Colonic mucosa (tissue), 4 donors: ENCODE measurements at regions not wholly inside any gene's neighbourhood (a gene's known extent, or its start where the extent isn't known, plus 50 kb on each side); places are given as distances from the start of the nearest gene placed in this dataset.

Source experiments
- DNase-seq: peaks from one replicate; pipeline ENCODE4 v3.0.0-alpha.2; 2020
- H3K27ac ChIP-seq: fragments of 200-600 bp; one replicate; pipeline ENCODE4 v1.8.0; 2021
- H3K27me3 ChIP-seq: fragments of 200-600 bp; one replicate; pipeline ENCODE4 v1.8.0; 2021
- H3K36me3 ChIP-seq: fragments of 200-600 bp; one replicate; pipeline ENCODE4 v1.8.0; 2021
- H3K4me1 ChIP-seq: fragments of 200-600 bp; one replicate; pipeline ENCODE4 v1.8.0; 2021; ENCODE audit warnings: mild to moderate bottlenecking
- H3K4me3 ChIP-seq: fragments of 200-600 bp; one replicate; pipeline ENCODE4 v1.8.0; 2021
- H3K9ac ChIP-seq, 2 donors: one replicate each; pipeline ENCODE4 v1.7.0; 2013; ENCODE audit warnings: control low read depth in 2 of 2, low read depth in 2 of 2, low read length in 2 of 2
- H3K9me3 ChIP-seq: fragments of 200-600 bp; one replicate; pipeline ENCODE4 v1.8.0; 2021
- CTCF ChIP-seq: fragments of 200-600 bp; IDR thresholded peaks from one replicate; pipeline ENCODE4 v1.8.0; 2022; ENCODE audit warnings: antibody characterized with exemption, mild to moderate bottlenecking
- intact Hi-C: fragments of 100-400 bp; cut with DNase I; formaldehyde crosslinking; loops from one replicate; pipeline ENCODE4 v1.14.1; 2022
- donor health status: healthy.
- donor health status: DM: no; HTN: no; CAD: no.
- donor health status: DM: no; HTN: no; CAD: no.

GRCh38 chr1:200345520-200345919 is 64.3 kb downstream of the ZNF281 start:
- no peak for TF ChIP-seq CTCF
- no peaks in the 10 kb centered on the region for H3K27me3 ChIP-seq
- intact Hi-C loops, result no loop called here
- no peak overlapping the region for H3K27ac ChIP-seq
- H3K36me3 ChIP-seq, result no peaks in the 10 kb centered on the region
- H3K9ac ChIP-seq, result no peak overlapping the region
- H3K4me1 ChIP-seq, result no peaks in the 10 kb centered on the region
- H3K9me3 ChIP-seq, result no peaks in the 10 kb centered on the region
- DNase-seq, result no peak
- no peak overlapping the region for H3K4me3 ChIP-seq

- no peaks in the 10 kb centered on the region for H3K36me3 ChIP-seq
- no peaks in the 10 kb centered on the region for H3K9me3 ChIP-seq
- no peak overlapping the region for H3K9ac ChIP-seq
- no peak overlapping the region for H3K4me3 ChIP-seq
- no peak overlapping the region for H3K27ac ChIP-seq
- no peaks in the 10 kb centered on the region for H3K27me3 ChIP-seq
- intact Hi-C loops, result no loop called here
- no peak for DNase-seq
- TF ChIP-seq CTCF, result no peak
- H3K4me1 ChIP-seq, result no peaks in the 10 kb centered on the region
Observed at GRCh38 chr1:200343874-200344273, 66.0 kb downstream of the ZNF281 start.

GRCh38 chr1:200342511-200343311 is 67.1 kb downstream of the ZNF281 start:
- Histone ChIP-seq H3K4me1 (no peaks in the 10 kb centered on the region), H3K9me3 (no peaks in the 10 kb centered on the region), H3K4me3 (no peak overlapping the region), H3K27me3 (no peaks in the 10 kb centered on the region), H3K9ac (no peak overlapping the region), H3K36me3 (no peaks in the 10 kb centered on the region), H3K27ac (no peak overlapping the region)
- TF ChIP-seq CTCF, result no peak
- intact Hi-C loops, result no loop called here
- DNase-seq, result no peak

GRCh38 chr1:200338451-200338850 is 71.4 kb downstream of the ZNF281 start:
- no peaks in the 10 kb centered on the region for H3K27me3 ChIP-seq
- no peak for TF ChIP-seq CTCF
- H3K36me3 ChIP-seq, result no peaks in the 10 kb centered on the region
- no peaks in the 10 kb centered on the region for H3K4me1 ChIP-seq
- H3K9ac ChIP-seq, result no peak overlapping the region
- DNase-seq, result no peak
- intact Hi-C loops, result no loop called here
- no peak overlapping the region for H3K27ac ChIP-seq
- H3K9me3 ChIP-seq, result no peaks in the 10 kb centered on the region
- H3K4me3 ChIP-seq, result no peak overlapping the region

- Histone ChIP-seq H3K27ac (no peak overlapping the region), H3K4me3 (no peak overlapping the region), H3K9ac (no peak overlapping the region), H3K27me3 (no peaks in the 10 kb centered on the region), H3K4me1 (no peaks in the 10 kb centered on the region), H3K9me3 (no peaks in the 10 kb centered on the region), H3K36me3 (no peaks in the 10 kb centered on the region)
- no peak for DNase-seq
- no peak for TF ChIP-seq CTCF
- intact Hi-C loops, result no loop called here
Observed at GRCh38 chr1:200337831-200338230, 72.0 kb downstream of the ZNF281 start.
